Adrenal gland (tissue), 9 donors: ENCODE measurements at regions not wholly inside any gene's neighbourhood (a gene's known extent, or its start where the extent isn't known, plus 50 kb on each side); places are given as distances from the start of the nearest gene placed in this dataset.

Source experiments
- DNase-seq, 7 donors: peaks; one replicate each; pipeline ENCODE4 v3.0.0-alpha.2; 2019 to 2020
- H3K27ac ChIP-seq, 5 donors: fragments of 200-600 bp; sonication (generic) in 4 of 5; 1 replicate in 3 of 5; 2 replicates in 2 of 5; pipeline versions ENCODE4 v1.5.1 to v1.8.0; 2016 to 2020; ENCODE audit warnings: mild to moderate bottlenecking in 1 of 5
- H3K27me3 ChIP-seq: fragments of 200-600 bp; 2 replicates; pipeline ENCODE4 v1.8.0; 2021
- H3K36me3 ChIP-seq, 2 donors: fragments of 200-600 bp; replicated peaks in 1 of 2; 1 replicate in 1 of 2; 2 replicates in 1 of 2; pipeline versions ENCODE4 v1.5.1 to v1.8.0; 2018 to 2022
- H3K4me1 ChIP-seq, 2 donors: fragments of 200-600 bp; replicated peaks in 1 of 2; 1 replicate in 1 of 2; 2 replicates in 1 of 2; pipeline versions ENCODE4 v1.5.1 to v1.8.0; 2018 to 2021
- H3K4me3 ChIP-seq, 4 donors: fragments of 200-600 bp; sonication (generic) in 3 of 4; one replicate each; pipeline ENCODE4 v1.5.1; 2016 to 2018
- H3K9me3 ChIP-seq, 3 donors: fragments of 200-600 bp; sonication (generic) in 1 of 3; replicated peaks in 1 of 3; 1 replicate in 2 of 3; 2 replicates in 1 of 3; pipeline versions ENCODE4 v1.5.1 to v1.8.0; 2016 to 2021
- POLR2A ChIP-seq, 2 donors: fragments of 450-650 bp; IDR thresholded peaks; one replicate each; pipeline ENCODE4 v1.6.1; 2017; ENCODE audit warnings: antibody characterized with exemption in 2 of 2, mild to moderate bottlenecking in 2 of 2, moderate library complexity in 1 of 2
- WGBS, 4 donors: extraction: QIAGEN DNeasy Blood & Tissue Kit in 2 of 4; methylation state at CpG; one replicate each; pipeline versions ENCODE4 v1.1.5 to v1.1.7; 2013 to 2017; 5-methylcytosine and 5-hydroxymethylcytosine counted together
- intact Hi-C, 2 donors: fragments of 100-400 bp; cut with DNase I; formaldehyde crosslinking; loops; one replicate each; pipeline versions ENCODE4 v1.14.1 to v1.15.0; 2022 to 2023
- TF ChIP-seq, protein P1 (sequence below), 6 experiments: fragments of 450-650 bp in 4 of 6; fragments of 200-600 bp in 2 of 6; sonication (generic) in 1 of 6; IDR thresholded peaks; 1 replicate in 5 of 6; 2 replicates in 1 of 6; pipeline versions ENCODE4 v1.5.1 to v1.8.0; 2016 to 2021; ENCODE audit warnings: antibody characterized with exemption in 6 of 6, mild to moderate bottlenecking in 2 of 6, moderate library complexity in 1 of 6
- donor health status: healthy with polysubstance abuse.
- donor health status: Bipolar disorder and iron deficiency.
- donor health status: DM: yes; HTN: yes; CAD: no.
- donor health status: DM: no; HTN: no; CAD: no.
- donor health status: DM: no; HTN: no; CAD: no.

DNA sequence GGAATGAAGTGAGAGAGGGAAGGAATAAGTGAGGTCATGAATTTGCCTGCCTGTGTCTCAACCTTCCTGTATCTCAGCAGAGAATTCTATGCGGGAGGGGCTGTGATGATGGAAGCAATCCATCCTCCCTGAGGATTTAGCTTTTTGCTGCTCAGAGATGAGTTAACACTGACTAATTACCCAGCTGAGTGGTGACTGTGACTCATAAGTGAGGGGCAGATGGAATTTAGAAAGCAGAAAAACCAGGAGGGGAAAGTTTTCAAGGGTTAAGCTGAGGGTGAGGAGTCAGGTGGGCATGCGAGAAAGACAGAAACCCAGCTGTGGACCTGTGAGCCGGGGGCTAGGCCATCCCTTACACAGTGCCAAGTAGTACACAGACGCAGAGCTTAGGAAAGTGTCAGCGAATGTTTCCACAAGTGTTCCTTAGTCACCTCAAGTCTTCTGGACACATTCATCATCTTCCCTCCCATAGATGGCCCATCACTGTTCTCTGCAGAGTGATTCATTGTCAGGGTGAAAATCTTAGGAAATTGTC lies 277.9 kb downstream of the IPO8 start:
- no peak for TF ChIP-seq POLR2A (IDR thresholded peaks at IDR 0.05)
- TF ChIP-seq, protein P1, sequence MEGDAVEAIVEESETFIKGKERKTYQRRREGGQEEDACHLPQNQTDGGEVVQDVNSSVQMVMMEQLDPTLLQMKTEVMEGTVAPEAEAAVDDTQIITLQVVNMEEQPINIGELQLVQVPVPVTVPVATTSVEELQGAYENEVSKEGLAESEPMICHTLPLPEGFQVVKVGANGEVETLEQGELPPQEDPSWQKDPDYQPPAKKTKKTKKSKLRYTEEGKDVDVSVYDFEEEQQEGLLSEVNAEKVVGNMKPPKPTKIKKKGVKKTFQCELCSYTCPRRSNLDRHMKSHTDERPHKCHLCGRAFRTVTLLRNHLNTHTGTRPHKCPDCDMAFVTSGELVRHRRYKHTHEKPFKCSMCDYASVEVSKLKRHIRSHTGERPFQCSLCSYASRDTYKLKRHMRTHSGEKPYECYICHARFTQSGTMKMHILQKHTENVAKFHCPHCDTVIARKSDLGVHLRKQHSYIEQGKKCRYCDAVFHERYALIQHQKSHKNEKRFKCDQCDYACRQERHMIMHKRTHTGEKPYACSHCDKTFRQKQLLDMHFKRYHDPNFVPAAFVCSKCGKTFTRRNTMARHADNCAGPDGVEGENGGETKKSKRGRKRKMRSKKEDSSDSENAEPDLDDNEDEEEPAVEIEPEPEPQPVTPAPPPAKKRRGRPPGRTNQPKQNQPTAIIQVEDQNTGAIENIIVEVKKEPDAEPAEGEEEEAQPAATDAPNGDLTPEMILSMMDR (IDR thresholded peaks at IDR 0.05), result no peak
- H3K27ac ChIP-seq, result no peak overlapping the region
- no peaks in the 10 kb centered on the region for H3K36me3 ChIP-seq
- H3K9me3 ChIP-seq, result no peaks in the 10 kb centered on the region
- H3K4me1 ChIP-seq, result no peaks in the 10 kb centered on the region
- no peaks in the 10 kb centered on the region for H3K27me3 ChIP-seq
- no peak overlapping the region for H3K4me3 ChIP-seq
- intact Hi-C loops, result no loop called here
- no peak for DNase-seq
- WGBS, 4 donors, result 58 to 74% (median 69%) methylated on average over 5 of the region's 5 CpGs

DNA sequence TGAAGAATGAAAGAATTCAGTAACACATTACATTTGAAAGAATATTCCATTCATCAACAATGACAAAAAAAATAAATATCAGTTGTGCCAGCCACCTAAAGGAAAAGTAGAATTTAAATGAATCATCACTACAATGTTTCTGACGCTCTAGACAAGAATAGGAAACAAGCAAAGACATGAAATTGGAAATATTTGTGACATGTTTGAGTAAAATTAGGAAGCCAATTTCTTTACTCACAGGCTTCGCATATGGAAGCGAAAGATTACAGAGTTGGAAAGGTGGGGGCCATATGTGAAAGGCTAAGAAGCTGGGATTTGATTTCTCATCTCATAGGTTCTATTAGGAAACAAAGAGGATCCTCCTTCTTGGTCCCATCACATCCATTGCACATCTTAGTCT lies 279.0 kb downstream of the IPO8 start:
- WGBS, 4 donors, result 78 to 94% (median 88%) methylated on average over 3 of the region's 3 CpGs
- H3K4me3 ChIP-seq, result no peak overlapping the region
- TF ChIP-seq, protein P1 (IDR thresholded peaks at IDR 0.05), result no peak
- TF ChIP-seq POLR2A (IDR thresholded peaks at IDR 0.05), result no peak

DNA sequence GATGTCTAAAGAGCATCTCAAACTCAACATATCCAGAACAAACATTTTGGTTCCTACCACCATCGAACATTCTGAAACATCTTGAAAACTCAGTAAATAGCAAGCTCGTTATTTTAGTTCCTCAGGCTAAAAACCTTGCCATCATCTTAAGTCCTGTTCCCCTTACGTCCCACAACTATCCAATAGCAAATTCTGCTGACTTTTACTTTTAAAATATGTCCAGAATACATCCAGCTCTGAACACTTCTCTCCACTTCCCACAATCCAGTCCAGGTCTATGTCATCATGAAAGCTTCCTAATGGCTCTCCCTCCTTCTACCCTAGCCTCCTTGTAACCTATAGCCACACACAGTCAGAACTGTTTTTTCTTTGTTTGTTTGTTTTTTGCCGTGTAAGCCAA lies 279.9 kb downstream of the IPO8 start:
- 70 to 77% (median 75%) methylated on average over 4 of the region's 4 CpGs for WGBS, 4 donors
- no peaks in the 10 kb centered on the region for H3K9me3 ChIP-seq
- no peak overlapping the region for H3K27ac ChIP-seq
- TF ChIP-seq POLR2A (IDR thresholded peaks at IDR 0.05), result no peak
- TF ChIP-seq, protein P1 (IDR thresholded peaks at IDR 0.05), result no peak
- H3K27me3 ChIP-seq, result no peaks in the 10 kb centered on the region
- intact Hi-C loops, result no loop called here
- H3K36me3 ChIP-seq, result no peaks in the 10 kb centered on the region
- no peaks in the 10 kb centered on the region for H3K4me1 ChIP-seq
- H3K4me3 ChIP-seq, result no peak overlapping the region
- no peak for DNase-seq

More for the DNA sequence above, 279.0 kb downstream of the IPO8 start:
- DNase-seq, result no peak
- Histone ChIP-seq H3K27ac (no peak overlapping the region), H3K27me3 (no peaks in the 10 kb centered on the region), H3K36me3 (no peaks in the 10 kb centered on the region), H3K4me1 (no peaks in the 10 kb centered on the region), H3K9me3 (no peaks in the 10 kb centered on the region)
- intact Hi-C loops, result no loop called here

GRCh38 chr12:30414507-30414906 lies 281.2 kb downstream of the IPO8 start:
- no peaks in the 10 kb centered on the region for H3K36me3 ChIP-seq
- H3K27ac ChIP-seq, result no peak overlapping the region
- H3K4me1 ChIP-seq, result no peaks in the 10 kb centered on the region
- no peak for TF ChIP-seq POLR2A (IDR thresholded peaks at IDR 0.05)
- TF ChIP-seq, protein P1 (IDR thresholded peaks at IDR 0.05), result no peak
- no peaks in the 10 kb centered on the region for H3K27me3 ChIP-seq
- no peaks in the 10 kb centered on the region for H3K9me3 ChIP-seq
- H3K4me3 ChIP-seq, result no peak overlapping the region
- intact Hi-C loops, result no loop called here
- no peak for DNase-seq
